GM21447 (cell line): ENCODE measurements at regions not wholly inside any gene's neighbourhood (a gene's known extent, or its start where the extent isn't known, plus 50 kb on each side); places are given as distances from the start of the nearest gene placed in this dataset.

Experiments
- ATAC-seq: cut with Tn5 transposase; IDR thresholded peaks from one replicate; pipeline ENCODE4 v1.9.1; 2021; ENCODE audit not compliant: unreplicated experiment

DNA sequence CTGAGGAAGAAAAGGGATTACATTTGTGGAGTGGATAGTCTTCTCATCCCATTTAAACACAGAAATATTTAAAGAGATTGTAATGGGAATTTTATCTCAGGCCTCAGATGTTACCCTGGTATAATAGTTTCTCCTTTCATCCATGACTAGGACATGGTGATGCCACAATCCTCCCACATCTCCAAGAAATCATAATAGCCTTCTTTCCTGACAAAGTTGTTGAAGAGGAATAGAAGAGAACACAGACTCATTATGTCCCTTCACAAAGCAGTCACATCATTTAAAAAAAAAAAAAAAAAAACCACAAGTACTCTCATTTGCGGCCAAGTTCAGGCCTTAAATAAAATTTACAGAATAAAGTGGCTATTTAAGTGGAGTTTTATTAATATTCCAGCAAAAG is 359.6 kb downstream of the DEPDC1B start:
- no peak for ATAC-seq

DNA sequence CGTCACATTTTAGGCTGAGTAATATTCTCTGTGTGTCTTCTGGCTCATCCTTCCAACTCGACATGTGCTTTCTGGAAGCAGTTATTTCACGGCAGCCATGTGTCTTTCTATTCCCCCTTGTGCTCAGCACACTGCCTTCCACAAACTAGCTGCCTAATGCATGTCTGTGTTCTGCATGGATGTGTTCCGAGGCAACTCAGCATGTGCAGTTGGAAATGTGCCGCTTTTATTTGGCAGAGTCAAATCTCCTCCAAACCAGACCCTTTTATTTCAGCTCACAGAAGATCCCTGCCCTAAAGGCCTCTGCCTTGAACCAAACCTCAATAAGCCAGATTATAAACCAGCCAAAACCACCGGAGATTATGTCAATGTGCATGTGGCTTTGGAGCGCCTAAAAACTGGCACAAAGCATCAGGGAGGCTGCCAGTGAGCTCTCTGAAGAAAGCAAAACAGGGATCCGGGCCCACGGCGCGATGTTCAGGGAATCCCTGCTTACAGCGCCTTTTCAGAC is 360.2 kb downstream of the DEPDC1B start:
- ATAC-seq: no peak

DNA sequence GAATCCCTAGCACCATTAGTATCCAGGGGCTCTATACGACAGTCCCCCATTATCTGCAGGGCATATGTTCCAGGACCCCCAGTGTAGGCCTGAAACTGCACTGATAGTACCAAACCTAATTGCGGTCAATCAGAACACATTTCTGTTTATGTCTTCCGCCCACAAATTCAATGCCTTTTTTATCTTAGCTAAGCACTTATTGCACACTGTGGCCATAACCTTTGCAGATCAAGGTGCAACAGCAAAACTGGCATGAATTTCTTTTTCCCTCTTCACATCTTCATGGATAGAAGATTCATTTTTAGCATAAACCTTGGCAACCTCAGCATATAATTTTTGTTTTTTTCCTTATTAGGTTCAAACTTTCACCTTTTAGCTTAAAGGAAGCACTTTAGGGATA is 361.1 kb downstream of the DEPDC1B start:
- ATAC-seq: no peak

DNA sequence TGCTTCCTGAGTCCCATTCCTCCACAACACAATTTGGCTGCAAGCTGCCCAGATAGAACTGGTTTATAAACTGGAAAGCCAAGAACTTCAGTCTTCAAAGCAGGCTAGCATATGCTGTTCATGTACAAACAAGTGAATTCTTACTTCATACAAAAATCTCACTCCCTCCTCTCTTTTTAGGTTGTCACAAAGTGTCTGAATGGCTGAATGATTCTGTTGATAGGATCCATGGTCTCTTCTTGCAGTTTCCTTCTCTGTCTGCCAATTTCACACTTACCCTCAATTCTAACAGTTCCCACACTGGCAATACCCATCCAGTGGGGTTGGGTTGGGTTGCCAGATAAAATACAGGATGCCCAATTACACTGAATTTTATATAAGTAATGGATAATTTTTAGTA is 363.5 kb downstream of the DEPDC1B start:
- ATAC-seq: no peak

DNA sequence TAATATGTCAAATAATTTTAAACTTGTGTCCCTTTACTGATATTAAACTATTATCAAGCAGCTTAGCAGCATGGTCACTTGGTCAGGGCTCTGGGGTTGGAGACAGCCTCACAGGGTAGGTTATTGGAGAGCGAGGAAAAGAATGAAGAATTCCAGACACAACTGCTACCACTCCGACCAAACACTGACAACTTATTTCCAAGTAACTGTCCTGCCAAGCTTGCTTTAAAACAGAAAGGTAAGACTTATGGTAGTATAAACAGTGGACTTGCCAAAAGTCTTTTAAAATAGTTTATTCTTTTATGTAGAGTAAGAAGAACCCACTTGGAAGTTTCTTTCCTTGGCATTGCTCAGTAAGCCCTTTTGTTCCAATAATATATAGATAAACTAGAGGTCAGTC is 364.1 kb downstream of the DEPDC1B start:
- no peak for ATAC-seq

DNA sequence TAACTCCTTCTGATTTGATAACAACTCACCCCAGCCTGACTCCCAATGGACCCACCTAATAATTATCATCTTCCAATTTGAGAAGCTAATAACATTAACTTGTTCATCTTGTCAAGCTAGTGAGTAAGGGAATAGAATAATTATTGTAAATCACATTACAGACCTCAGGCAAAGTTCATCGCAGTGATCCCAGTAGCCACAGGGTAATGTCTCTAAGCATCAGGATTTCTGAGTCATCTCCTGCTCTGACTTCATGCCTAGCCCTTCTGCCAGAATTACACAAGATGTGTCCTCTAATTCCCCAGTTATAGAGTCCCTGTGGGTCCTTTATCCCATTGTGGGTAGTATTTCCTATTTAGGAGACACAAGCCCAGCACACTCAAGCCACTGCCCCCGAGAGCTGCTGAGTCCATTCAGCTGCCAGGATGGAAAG is 365.7 kb downstream of the DEPDC1B start:
- no peak for ATAC-seq

DNA sequence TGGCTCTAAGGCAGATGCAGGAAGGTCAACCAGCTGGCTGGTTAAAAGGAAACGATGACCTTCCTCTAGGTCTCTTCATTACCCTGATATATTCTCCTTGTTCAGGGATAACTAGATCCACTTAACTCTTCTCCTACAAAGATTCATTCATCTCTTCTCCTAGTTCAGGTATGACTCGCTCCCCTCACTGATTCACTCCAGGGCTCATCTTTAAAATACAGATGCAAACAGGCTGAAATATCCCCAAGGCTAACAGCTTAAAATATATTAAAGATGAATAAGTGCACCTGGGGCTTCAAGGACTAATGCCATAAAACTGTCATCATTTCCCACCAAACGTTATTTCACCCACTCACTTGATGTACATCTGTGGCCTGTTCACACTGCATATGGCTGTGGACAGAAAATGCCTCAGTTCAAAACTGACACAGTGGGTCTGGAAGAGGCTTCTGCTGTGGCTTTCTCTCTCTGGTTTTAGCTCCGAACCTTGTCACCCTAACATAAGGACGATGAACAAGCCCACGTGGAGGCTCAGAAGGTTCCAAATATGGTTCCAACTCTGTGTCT is 366.9 kb downstream of the DEPDC1B start:
- ATAC-seq: no peak

DNA sequence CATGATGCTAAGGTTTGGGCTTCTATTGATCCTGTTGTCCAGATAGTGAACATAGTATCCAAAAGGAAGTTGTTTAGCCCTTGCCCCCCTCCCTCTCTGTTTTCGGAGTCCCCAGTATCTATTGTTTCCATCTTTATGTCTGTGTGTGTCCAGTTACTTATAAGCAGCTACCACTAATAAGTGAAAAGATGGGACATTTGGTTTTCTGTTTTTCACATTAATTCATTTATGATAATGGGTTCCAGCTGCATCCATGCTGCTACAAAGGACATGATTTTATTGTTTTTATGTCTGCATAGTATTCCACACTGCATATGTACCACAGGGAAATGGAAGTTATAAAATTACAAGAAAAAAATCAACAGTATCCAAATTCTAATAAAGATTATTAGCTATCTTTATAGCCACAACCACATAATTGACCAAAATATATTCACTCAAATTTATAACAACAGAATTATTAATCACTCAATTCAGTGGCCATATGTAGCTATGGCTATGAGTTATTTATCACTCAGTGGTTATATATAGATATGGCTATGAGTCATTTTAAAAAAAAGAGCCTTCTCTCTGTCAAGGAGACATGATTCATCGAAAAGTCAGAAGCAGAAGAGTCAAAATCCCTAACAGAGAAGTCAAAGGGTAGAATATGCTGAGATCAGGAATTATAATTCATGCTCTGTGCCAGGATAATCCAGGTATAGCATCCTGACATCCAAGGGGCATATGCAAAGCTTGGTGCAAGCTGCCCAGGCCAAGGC is 367.5 kb downstream of the DEPDC1B start:
- no peak for ATAC-seq

DNA sequence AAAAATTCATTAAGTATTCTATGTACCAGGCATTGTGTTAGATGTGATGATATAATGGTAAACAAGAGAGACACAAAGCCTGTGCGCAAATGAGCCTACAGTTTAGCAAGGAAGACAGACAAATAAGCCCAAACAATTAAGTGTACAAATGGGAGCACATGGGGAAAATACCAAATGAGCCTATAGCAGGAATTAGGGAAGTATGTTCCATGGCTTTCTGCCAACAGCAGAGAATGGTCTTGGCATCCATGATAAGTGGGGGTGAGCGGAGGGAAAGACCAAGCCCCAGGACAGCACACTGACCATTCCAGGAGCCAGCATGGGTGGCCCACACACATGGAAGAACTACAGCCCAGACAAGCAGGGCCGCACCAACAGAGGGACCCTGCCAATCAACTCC is 369.7 kb downstream of the DEPDC1B start:
- no peak for ATAC-seq

DNA sequence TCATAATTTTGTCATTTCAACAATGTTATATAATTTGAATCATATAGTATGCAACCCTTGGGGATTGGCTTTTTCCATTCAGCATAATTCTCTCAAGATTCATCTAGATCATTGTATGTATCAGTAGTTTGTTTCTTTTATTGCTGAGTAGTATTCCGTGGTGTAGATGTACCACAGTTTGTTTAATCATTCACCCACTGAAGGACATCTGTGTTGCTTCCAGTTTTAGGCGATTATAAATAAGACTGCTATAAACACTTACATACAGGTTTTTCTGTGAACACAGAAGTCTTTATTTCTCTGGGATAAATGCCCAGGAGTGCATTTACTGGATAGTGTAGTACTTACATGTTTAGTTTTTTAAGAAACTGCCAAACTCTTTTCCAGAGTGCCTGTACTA is 374.1 kb downstream of the DEPDC1B start:
- ATAC-seq: no peak

DNA sequence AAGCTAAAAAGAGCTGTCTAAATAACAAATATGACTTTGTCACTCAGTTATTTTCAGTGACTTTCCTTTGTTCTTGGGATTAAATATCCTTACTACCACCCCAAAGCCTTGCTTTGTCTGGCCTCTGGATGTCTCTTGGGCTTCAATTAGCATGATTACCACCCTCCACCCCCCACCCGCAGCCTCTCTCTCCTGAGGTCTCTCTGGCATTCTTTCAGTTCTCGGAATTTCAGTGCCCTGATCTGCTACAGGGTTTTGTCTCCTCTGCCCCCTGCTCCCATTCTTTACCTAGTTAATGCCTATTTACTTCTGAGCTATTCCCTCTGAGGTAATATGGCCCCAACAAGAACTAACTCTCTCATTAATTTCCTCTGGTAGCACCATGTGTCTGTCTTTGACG is 376.4 kb downstream of the DEPDC1B start:
- ATAC-seq: no peak

DNA sequence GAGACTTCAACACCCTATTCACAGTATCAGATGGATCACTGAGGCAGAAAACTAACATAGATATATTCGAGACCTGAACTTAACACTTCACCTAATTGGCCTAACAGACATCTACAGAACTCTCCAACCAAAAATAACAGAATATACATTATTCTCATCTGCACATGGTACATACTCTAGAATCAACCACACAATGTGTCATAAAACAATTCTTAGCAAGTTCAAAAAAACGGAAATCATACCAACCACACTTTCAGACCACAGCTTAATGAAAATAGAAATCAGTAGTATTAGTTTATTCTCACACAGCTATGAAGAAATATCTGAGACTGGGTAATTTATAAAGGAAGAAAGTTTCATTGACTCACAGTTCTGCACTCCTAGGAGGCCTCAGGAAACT is 387.9 kb downstream of the DEPDC1B start:
- ATAC-seq: no peak

DNA sequence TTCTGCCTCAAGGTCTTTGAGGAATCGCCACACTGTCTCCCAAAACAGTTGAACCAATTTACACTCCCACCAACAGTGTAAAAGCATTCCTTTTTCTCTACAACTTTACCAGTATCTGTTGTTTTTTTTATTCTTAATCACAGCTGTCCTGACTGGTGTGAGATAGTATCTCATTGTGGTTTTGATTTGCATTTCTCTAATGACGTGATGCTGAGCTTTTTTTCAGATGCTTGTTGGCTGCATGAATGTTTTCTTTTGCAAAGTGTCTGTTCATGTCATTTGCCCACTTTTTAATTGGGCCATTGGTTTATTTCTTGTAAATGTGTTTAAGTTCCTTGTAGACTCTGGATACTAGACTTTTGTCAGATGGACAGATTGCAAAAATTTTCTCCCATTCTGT is 400.0 kb downstream of the DEPDC1B start:
- no peak for ATAC-seq

DNA sequence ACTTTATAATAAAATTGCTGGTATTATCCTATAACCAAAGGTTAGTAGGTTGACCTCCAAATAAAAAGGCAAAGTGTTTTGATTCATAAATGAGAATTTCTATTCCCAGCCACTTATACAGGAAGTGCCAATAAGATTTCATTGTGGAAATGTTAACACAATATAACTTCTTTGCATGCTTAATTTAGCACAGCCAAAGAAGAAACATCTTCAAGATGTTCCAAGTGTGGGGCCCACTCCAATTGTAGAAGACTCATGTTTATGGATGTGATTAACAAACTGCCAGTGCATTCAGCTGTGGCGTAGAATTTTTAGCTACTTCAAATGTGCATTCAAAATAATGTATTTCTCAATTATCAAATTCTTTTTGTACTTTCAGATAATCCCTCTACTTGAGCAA is 402.3 kb downstream of the DEPDC1B start:
- ATAC-seq: no peak

DNA sequence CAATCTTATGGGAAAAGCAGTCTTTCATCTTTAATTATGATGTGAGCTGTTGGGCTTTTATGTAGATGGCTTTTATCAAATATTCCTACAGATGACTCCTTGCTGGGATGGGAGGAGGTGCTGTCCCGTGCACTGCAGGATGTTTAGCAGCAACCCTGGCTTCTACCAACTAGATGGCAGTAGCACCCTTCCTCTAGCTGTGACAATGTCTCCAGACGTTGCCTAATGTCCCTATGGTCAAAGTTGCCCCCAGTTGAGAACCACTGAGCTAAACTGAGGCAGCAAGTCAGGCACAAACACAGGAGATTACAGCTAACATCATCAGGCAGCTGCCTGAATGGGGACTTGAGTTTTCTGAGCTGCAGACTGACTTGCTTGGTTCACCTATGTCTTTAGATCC is 401.9 kb upstream of the PDE4D start:
- no peak for ATAC-seq

DNA sequence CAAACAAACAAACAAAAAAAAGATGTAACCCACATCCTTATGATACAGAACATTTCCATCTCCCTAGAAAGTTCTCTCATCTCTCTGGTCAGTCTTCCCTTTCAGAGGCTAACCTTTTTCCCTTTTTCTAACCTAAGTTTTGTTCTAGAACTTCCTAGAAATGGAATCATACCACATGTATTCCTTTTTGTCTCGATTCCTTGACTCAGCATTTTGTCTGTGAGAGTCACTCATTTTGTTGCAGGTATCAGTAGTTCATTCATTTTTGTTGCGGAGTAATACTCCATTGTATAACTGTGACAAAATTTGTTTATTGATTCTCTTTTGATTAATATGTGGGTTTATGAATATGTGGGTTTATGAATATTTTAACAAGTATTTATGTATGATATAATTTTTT is 400.0 kb upstream of the PDE4D start:
- ATAC-seq: no peak

DNA sequence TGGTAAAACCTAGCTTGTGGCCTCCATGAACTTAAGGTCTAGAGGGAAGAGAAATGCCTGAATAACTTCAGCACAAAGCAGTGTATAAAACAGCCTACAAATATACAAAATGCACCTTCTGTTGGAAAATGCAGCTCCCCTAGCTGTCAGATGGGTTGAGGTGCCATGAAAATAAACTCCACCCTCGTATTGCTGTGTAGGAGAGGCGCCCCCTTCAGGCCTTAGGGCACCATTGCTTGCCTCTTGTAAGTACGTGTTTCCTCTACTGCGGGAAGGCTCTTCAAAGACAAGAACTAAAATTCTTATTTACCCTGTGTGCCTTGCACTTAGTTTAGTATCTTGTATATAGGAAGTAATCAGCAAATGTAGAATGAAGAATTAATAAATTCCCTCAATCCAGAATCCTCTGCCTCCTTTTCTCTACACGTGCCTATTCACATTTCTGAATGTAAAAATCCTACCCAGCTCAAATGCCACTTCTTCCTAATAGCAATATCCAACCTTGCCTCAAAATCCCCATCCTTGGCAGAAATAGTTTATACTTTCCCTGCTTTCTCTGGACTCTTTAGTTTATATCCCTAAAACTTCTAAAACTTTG is 393.7 kb upstream of the PDE4D start:
- no peak for ATAC-seq

DNA sequence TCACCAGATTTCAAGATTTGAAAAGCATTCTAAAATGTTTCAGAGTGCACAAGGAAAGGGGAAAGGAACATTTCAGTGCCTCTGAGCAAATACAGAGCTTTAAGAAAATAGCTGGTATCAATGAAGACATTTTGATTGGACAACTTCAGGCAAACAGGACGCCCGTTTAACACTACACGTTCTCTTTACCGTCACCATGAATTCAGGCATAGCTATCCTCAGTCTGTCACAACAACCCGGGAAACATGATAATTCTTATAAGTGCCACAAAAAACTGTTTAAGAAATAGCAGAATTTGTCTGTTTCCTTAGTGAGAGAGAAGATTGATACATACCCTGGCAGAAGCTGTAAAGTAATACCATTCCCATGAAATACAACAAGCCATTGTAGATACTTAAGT is 392.4 kb upstream of the PDE4D start:
- ATAC-seq: no peak

DNA sequence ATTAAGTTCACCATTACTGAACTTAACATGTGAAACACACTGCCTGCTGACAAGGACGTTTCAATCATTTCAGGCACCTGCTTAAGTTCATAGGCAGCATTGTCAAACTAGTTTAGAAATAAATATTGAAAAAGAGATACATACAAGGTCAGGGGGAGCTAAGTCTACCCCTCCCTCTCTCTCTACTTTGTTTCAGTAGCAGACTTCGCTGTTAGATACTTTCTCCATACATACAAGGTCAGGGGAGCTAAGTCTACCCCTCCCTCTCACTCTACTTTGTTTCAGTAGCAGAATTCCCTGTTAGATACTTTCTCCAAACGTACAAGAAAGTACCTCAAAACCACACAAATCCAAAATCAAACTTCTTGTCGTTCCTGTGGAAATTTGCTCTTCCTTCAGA is 387.4 kb upstream of the PDE4D start:
- no peak for ATAC-seq

DNA sequence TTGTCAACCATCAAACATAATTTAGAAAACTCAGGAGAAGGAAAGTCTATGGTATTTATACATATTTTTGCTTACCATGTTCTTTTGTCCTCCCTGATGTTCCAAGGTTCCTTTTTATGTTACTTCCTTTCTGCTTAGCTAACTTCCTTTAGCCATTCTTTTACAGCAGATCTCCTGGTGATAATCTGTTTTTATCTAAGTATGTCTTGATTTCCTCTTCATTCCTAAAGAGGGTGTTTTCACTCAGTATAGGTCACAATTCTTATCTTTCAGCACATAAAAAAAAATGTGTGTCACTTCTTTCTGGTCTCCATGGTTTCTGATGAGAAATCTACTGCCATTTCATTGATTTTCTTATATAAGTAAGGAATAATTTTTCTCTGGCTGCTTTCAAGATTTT is 384.4 kb upstream of the PDE4D start:
- ATAC-seq: no peak

DNA sequence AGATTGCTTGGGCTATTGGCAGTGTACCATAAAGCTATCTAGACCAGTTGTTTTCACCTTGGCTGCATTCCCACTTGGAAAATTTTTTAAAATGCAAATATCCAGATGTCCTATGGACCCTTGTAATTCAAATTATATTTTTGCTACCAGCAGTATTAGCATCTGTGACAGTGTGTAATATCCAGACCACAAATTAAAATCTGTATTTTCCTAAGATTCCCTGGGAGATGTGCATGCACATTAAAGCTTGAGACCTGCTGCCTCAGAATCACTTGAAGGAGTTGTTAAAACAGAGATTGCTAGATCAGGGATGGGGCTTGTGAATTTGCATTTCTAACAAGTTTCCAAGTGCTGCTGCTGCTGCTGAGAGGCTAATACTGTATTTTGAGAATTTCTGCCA is 381.2 kb upstream of the PDE4D start:
- ATAC-seq: no peak

DNA sequence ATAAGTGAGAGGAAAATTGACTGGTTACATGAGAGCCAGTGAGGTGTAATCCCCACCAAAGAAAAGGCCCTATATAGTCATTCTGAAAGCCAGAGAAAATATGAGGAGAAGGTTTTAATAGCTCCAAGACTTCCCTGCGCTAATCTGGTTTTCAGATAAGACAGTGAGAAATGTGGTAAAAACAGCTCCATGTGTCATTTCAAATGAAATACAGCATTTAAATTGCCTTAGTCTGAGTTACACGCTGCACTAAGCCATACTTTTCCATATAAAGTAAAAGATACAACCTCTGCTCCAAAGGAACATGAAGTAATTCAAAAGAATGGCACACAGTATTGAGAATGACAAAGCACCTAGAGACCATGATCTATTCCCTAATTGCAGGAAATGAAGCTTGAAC is 378.0 kb upstream of the PDE4D start:
- no peak for ATAC-seq
